ENCODE measurements at regions not wholly inside any gene's neighbourhood (a gene's known extent, or its start where the extent isn't known, plus 50 kb on each side); places are given as distances from the start of the nearest gene placed in this dataset.
A peak's percentile ranks its signal among the peaks of the same experiment; 100 is the strongest.

DNA sequence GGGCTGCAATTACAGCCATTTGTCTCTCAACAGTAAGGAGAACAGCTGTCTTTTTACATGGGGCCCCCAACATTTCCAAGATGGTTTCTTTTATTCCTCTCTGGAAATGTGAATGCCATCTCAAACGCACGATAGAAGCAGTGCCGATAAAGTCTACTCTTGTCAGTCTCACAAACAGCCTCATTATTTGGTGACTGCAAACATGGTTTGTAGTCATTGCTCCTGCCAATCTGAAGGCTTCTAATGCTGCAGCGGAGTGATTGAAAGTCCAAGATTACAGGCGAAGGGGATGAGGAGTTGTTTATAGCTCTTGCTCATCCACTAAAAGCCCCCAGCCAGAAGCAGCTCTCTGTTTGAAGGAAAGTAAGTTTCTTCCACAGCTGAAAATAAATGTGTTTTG is 657.1 kb downstream of the CBLN4 start:
- H3K14ac ChIP-seq (ENCODE audit: insufficient read depth, low read length), result no peak overlapping the region
- no peak overlapping the region for H4K91ac ChIP-seq (ENCODE audit: insufficient read length, low read depth, low read length)
- no peaks in the 10 kb centered on the region for H3K79me1 ChIP-seq (ENCODE audit: insufficient read depth, low read depth, low read length, poor library complexity, severe bottlenecking)
- no peak overlapping the region for H3K18ac ChIP-seq (ENCODE audit: insufficient read length, low read depth, low read length)
- WGBS (ENCODE audit: extremely low coverage, insufficient read length, low lambda C conversion rate), result no CpG with 5 or more reads among the region's 5 CpGs
- H3K27ac ChIP-seq (ENCODE audit: insufficient read length, low read depth, low read length), result no peak overlapping the region
- no peaks in the 10 kb centered on the region for H4K20me1 ChIP-seq (ENCODE audit: control insufficient read depth, insufficient read depth, insufficient read length)
- no peak overlapping the region for H2BK120ac ChIP-seq (ENCODE audit: low read depth, low read length, poor library complexity, severe bottlenecking)
- H2BK20ac ChIP-seq (ENCODE audit: low read depth, low read length, poor library complexity, severe bottlenecking), result no peak overlapping the region
- DNase-seq, result no peak
- H3K23ac ChIP-seq (ENCODE audit: insufficient read length, low read depth, low read length), result no peak overlapping the region
- H3K9me3 ChIP-seq (ENCODE audit: control insufficient read depth, low read depth, low read length), result no peaks in the 10 kb centered on the region
- Mint-ChIP-seq H3K9me3 (peaks cover 16 to 17% of the 10 kb centered on the region in 2 experiments), H3K4me3 (no peak overlapping the region), H3K27ac (no peak overlapping the region), H3K4me1 (no peaks in the 10 kb centered on the region), H3K27me3 (ENCODE audit: low read depth) (no peaks in the 10 kb centered on the region; the same call in 1 of the 2 replicates), H3K36me3 (ENCODE audit: insufficient read depth in 1 of 3, low read depth in 3 of 3) (peaks cover 0 to 10% (median 0%) of the 10 kb centered on the region in 3 experiments; a peak in 3 of 7 replicates)
- H3K4me2 ChIP-seq (ENCODE audit: insufficient read depth, insufficient read length, low read length), result no peak overlapping the region
- H3K4ac ChIP-seq (ENCODE audit: low read depth, low read length), result no peak overlapping the region
- no peak overlapping the region for H2BK15ac ChIP-seq (ENCODE audit: low read depth, low read length)
- no peaks in the 10 kb centered on the region for H3K4me1 ChIP-seq (ENCODE audit: insufficient read depth, low read length)
- H4K5ac ChIP-seq (ENCODE audit: insufficient read length, low read depth, low read length), result no peak overlapping the region
- no peak overlapping the region for H3T11ph ChIP-seq (ENCODE audit: low read length)
- H2BK12ac ChIP-seq (ENCODE audit: insufficient read length, low read depth, low read length), result no peak overlapping the region
- no peak overlapping the region for H2BK5ac ChIP-seq (ENCODE audit: insufficient read length, low read length)
- no peak overlapping the region for H3K56ac ChIP-seq (ENCODE audit: insufficient read length, low read depth, low read length)
- no peaks in the 10 kb centered on the region for H3K79me2 ChIP-seq (ENCODE audit: insufficient read depth, low read length)
- no peak overlapping the region for H2AK5ac ChIP-seq (ENCODE audit: insufficient read length, low read length)
- peak overlapping the region; percentile 33 for H2AFZ ChIP-seq (ENCODE audit: low read length)
- TF ChIP-seq, protein P1, sequence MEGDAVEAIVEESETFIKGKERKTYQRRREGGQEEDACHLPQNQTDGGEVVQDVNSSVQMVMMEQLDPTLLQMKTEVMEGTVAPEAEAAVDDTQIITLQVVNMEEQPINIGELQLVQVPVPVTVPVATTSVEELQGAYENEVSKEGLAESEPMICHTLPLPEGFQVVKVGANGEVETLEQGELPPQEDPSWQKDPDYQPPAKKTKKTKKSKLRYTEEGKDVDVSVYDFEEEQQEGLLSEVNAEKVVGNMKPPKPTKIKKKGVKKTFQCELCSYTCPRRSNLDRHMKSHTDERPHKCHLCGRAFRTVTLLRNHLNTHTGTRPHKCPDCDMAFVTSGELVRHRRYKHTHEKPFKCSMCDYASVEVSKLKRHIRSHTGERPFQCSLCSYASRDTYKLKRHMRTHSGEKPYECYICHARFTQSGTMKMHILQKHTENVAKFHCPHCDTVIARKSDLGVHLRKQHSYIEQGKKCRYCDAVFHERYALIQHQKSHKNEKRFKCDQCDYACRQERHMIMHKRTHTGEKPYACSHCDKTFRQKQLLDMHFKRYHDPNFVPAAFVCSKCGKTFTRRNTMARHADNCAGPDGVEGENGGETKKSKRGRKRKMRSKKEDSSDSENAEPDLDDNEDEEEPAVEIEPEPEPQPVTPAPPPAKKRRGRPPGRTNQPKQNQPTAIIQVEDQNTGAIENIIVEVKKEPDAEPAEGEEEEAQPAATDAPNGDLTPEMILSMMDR (conservative IDR thresholded peaks at IDR 0.05), result no peak
- no peak overlapping the region for H4K8ac ChIP-seq (replicated peaks; ENCODE audit: insufficient read length, low read depth, low read length)
- no peaks in the 10 kb centered on the region for H3K27me3 ChIP-seq (ENCODE audit: insufficient read depth, low read length)
- H3K23me2 ChIP-seq (ENCODE audit: insufficient read length, low read depth, low read length, poor library complexity, severe bottlenecking), result no peaks in the 10 kb centered on the region
- H3K9ac ChIP-seq (ENCODE audit: extremely low read depth, insufficient read length, low read length), result no peak overlapping the region

Measured in H9 (cell line).